Natural killer cell (primary cell): ENCODE measurements at regions not wholly inside any gene's neighbourhood (a gene's known extent, or its start where the extent isn't known, plus 50 kb on each side); places are given as distances from the start of the nearest gene placed in this dataset.

Source experiments
- ATAC-seq, 3 donors: fragments of 150-1000 bp in 2 of 3; fragments of 200-7000 bp in 1 of 3; cut with Tn5 transposase; 1 replicate in 1 of 3; 2 replicates in 2 of 3; pipeline ENCODE4 v1.10.0; 2021; ENCODE audit warnings: mild to moderate bottlenecking in 2 of 3, moderate library complexity in 2 of 3
- DNase-seq, 2 donors: peaks; one replicate each; pipeline versions ENCODE4 v3.0.0 to v3.0.0-alpha.2; 2013 to 2021; ENCODE audit warnings: mixed read lengths in 1 of 2
- H3K27ac ChIP-seq: one replicate; pipeline ENCODE4 v1.5.1; 2013; ENCODE audit warnings: mild to moderate bottlenecking, low read length
- H3K27me3 ChIP-seq: one replicate; pipeline ENCODE4 v1.6.1; 2013; ENCODE audit warnings: low read length; ENCODE audit not compliant: control insufficient read depth, insufficient read depth
- H3K36me3 ChIP-seq: one replicate; pipeline ENCODE4 v1.6.1; 2013; ENCODE audit warnings: low read length; ENCODE audit not compliant: control insufficient read depth, insufficient read depth
- H3K4me1 ChIP-seq: one replicate; pipeline ENCODE4 v1.6.1; 2013; ENCODE audit warnings: low read length; ENCODE audit not compliant: control insufficient read depth, insufficient read depth
- H3K4me3 ChIP-seq: one replicate; pipeline ENCODE4 v1.5.1; 2013; ENCODE audit warnings: low read length
- H3K9me3 ChIP-seq: one replicate; pipeline ENCODE4 v1.6.1; 2013; ENCODE audit warnings: low read length; ENCODE audit not compliant: control insufficient read depth, insufficient read depth
- H3K27ac Mint-ChIP-seq, 2 donors: one replicate each; pipeline ENCODE4 v1.8.0; 2022; ENCODE audit warnings: mild to moderate bottlenecking in 2 of 2, mixed read lengths in 2 of 2, moderate library complexity in 1 of 2
- H3K27me3 Mint-ChIP-seq, 2 donors: one replicate each; pipeline ENCODE4 v1.8.0; 2022; ENCODE audit warnings: low read depth in 2 of 2, mixed read lengths in 2 of 2
- H3K36me3 Mint-ChIP-seq: one replicate; pipeline ENCODE4 v1.8.0; 2022; ENCODE audit warnings: mixed read lengths
- H3K4me1 Mint-ChIP-seq, 2 donors: one replicate each; pipeline ENCODE4 v1.8.0; 2022; ENCODE audit warnings: mixed read lengths in 2 of 2
- H3K4me3 Mint-ChIP-seq: one replicate; pipeline ENCODE4 v1.8.0; 2022; ENCODE audit warnings: mild to moderate bottlenecking, moderate library complexity, mixed read lengths
- H3K9me3 Mint-ChIP-seq, 2 donors: one replicate each; pipeline ENCODE4 v1.8.0; 2022; ENCODE audit warnings: mixed read lengths in 2 of 2
- CTCF ChIP-seq: fragments of 200-600 bp; IDR thresholded peaks from one replicate; pipeline ENCODE4 v1.8.0; 2022; ENCODE audit warnings: antibody characterized with exemption
- WGBS: methylation state at CpG from one replicate; pipeline ENCODE4 v1.1.7; 2013; ENCODE audit warnings: missing lambda C conversion rate; ENCODE audit not compliant: insufficient coverage; 5-methylcytosine and 5-hydroxymethylcytosine counted together
- intact Hi-C: fragments of 100-400 bp; cut with micrococcal nuclease; formaldehyde crosslinking; loops from one replicate; pipeline ENCODE4 v1.14.2; 2022

DNA sequence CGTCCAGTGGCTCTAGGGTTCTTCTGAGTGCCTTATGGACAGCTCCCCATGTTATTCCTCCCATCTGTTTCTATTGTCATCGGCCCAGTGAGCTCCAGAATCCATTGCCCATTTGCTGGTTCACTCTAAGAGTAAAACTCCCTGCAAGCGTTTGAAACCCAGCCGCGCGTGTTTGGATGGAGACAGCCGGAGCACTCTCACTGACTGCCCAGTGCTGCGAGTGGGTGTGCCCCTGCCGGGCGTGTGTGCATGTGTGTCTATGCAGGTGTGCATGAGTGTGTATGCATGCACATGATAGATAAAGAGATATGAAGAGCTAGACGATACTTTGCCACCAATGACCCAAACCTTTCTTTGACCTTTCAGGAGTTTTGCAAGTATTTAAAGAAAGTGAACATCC, 347.2 kb upstream of the MKI67 start:
- no peak for ATAC-seq
- Mint-ChIP-seq H3K36me3 (no peaks in the 10 kb centered on the region), H3K27ac (no peak overlapping the region), H3K4me3 (no peak overlapping the region), H3K27me3 (no peaks in the 10 kb centered on the region), H3K4me1 (no peaks in the 10 kb centered on the region), H3K9me3 (no peaks in the 10 kb centered on the region)
- Histone ChIP-seq H3K4me3 (no peak overlapping the region), H3K36me3 (no peaks in the 10 kb centered on the region), H3K9me3 (no peaks in the 10 kb centered on the region), H3K27me3 (no peaks in the 10 kb centered on the region), H3K4me1 (no peaks in the 10 kb centered on the region), H3K27ac (no peak overlapping the region)
- 77% methylated on average over 11 of the region's 11 CpGs for WGBS
- no peak for TF ChIP-seq CTCF
- intact Hi-C loops: no loop called here
- DNase-seq: no peak

DNA sequence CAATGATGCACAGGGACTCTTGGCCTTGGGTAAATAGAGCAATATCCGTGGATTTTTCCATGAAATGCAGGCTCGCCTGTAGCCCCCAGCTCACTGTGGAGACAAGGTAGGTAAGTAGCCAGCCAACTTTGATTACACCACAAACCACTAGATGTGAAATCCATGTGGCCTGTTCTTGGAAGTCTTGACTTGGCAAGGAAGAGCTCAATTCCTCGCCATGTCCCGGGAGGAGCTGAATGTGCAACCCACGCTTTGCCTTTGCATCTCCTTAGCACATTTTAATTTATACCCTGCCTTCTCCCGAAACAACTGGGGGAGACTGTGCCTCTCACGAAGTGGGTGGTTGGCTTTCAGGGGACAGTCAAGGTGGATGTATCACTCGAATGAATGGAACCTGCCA, 347.7 kb upstream of the MKI67 start:
- Histone ChIP-seq H3K27me3 (no peaks in the 10 kb centered on the region), H3K36me3 (no peaks in the 10 kb centered on the region), H3K4me3 (no peak overlapping the region), H3K27ac (no peak overlapping the region), H3K4me1 (no peaks in the 10 kb centered on the region), H3K9me3 (no peaks in the 10 kb centered on the region)
- no peak overlapping the region for H3K27ac Mint-ChIP-seq
- H3K9me3 Mint-ChIP-seq: no peaks in the 10 kb centered on the region
- ATAC-seq (no peak), DNase-seq (no peak)
- TF ChIP-seq CTCF: no peak
- WGBS: 87% methylated on average over 8 of the region's 8 CpGs
- no peak overlapping the region for H3K4me3 Mint-ChIP-seq
- no peaks in the 10 kb centered on the region for H3K36me3 Mint-ChIP-seq
- H3K27me3 Mint-ChIP-seq: no peaks in the 10 kb centered on the region
- H3K4me1 Mint-ChIP-seq: no peaks in the 10 kb centered on the region
- intact Hi-C loops: no loop called here

- Histone ChIP-seq H3K4me1 (no peaks in the 10 kb centered on the region), H3K9me3 (no peaks in the 10 kb centered on the region), H3K36me3 (no peaks in the 10 kb centered on the region), H3K27ac (no peak overlapping the region), H3K4me3 (no peak overlapping the region), H3K27me3 (no peaks in the 10 kb centered on the region)
- no peaks in the 10 kb centered on the region for H3K9me3 Mint-ChIP-seq
- H3K27me3 Mint-ChIP-seq: no peaks in the 10 kb centered on the region
- no peak overlapping the region for H3K4me3 Mint-ChIP-seq
- H3K4me1 Mint-ChIP-seq: no peaks in the 10 kb centered on the region
- H3K27ac Mint-ChIP-seq: no peak overlapping the region
- no peaks in the 10 kb centered on the region for H3K36me3 Mint-ChIP-seq
- intact Hi-C loops: no loop called here
- DNase-seq (no peak), ATAC-seq (no peak)
- no peak for TF ChIP-seq CTCF
- 74% methylated on average over 6 of the region's 6 CpGs for WGBS
Observed at GRCh38 chr10:128474571-128474970, 348.3 kb upstream of the MKI67 start.

- H3K9me3 Mint-ChIP-seq: no peaks in the 10 kb centered on the region
- DNase-seq (no peak), ATAC-seq (no peak)
- no peaks in the 10 kb centered on the region for H3K9me3 ChIP-seq
- no peak overlapping the region for H3K4me3 Mint-ChIP-seq
- peaks cover 3 to 4% of the 10 kb centered on the region in 2 donors for H3K27me3 Mint-ChIP-seq
- H3K4me1 Mint-ChIP-seq: no peaks in the 10 kb centered on the region
- no peaks in the 10 kb centered on the region for H3K36me3 ChIP-seq
- no peaks in the 10 kb centered on the region for H3K27me3 ChIP-seq
- no peak overlapping the region for H3K27ac Mint-ChIP-seq
- WGBS: 88% methylated on average over 24 of the region's 24 CpGs
- TF ChIP-seq CTCF: no peak
- intact Hi-C loops: no loop called here
- no peak overlapping the region for H3K4me3 ChIP-seq
- H3K27ac ChIP-seq: no peak overlapping the region
- H3K36me3 Mint-ChIP-seq: no peaks in the 10 kb centered on the region
- H3K4me1 ChIP-seq: no peaks in the 10 kb centered on the region
Observed at GRCh38 chr10:128475686-128476367, 349.6 kb upstream of the MKI67 start.
